Chondrocyte (in vitro differentiated cells): ENCODE measurements at regions not wholly inside any gene's neighbourhood (a gene's known extent, or its start where the extent isn't known, plus 50 kb on each side); places are given as distances from the start of the nearest gene placed in this dataset.

Experiments used
- DNase-seq: peaks from one replicate; pipeline ENCODE4 v3.0.0; 2021; ENCODE audit warnings: mixed read lengths, low spot score
- H3K27ac Mint-ChIP-seq: one replicate; pipeline ENCODE4 v1.8.0; 2021; ENCODE audit warnings: mild to moderate bottlenecking, moderate library complexity, mixed read lengths; ENCODE audit not compliant: unreplicated experiment
- H3K27me3 Mint-ChIP-seq: 2 replicates; pipeline ENCODE4 v1.8.0; 2021; ENCODE audit warnings: low read depth, mixed read lengths
- H3K36me3 Mint-ChIP-seq: 2 replicates; pipeline ENCODE4 v1.8.0; 2021; ENCODE audit warnings: low read depth, mixed read lengths
- H3K4me1 Mint-ChIP-seq: 2 replicates; pipeline ENCODE4 v1.8.0; 2021; ENCODE audit warnings: low read depth, mild to moderate bottlenecking, mixed read lengths
- H3K4me3 Mint-ChIP-seq: one replicate; pipeline ENCODE4 v1.8.0; 2021; ENCODE audit warnings: mild to moderate bottlenecking, moderate library complexity, mixed read lengths; ENCODE audit not compliant: unreplicated experiment
- H3K9me3 Mint-ChIP-seq: 2 replicates; pipeline ENCODE4 v1.8.0; 2021; ENCODE audit warnings: low read depth, mixed read lengths
- CTCF ChIP-seq: fragments of 200-600 bp; sonication (generic); IDR thresholded peaks from 2 replicates; pipeline ENCODE4 v1.5.0; 2021; ENCODE audit warnings: antibody characterized with exemption, mild to moderate bottlenecking, moderate library complexity

- H3K27ac Mint-ChIP-seq: peak overlapping the region; percentile 92
Measured at GRCh38 chr1:8076176-8076575, 50.1 kb upstream of the ERRFI1 start.

More at GRCh38 chr1:8076176-8076575, 50.1 kb upstream of the ERRFI1 start:
- TF ChIP-seq CTCF: no peak
- Mint-ChIP-seq H3K27me3 (no peaks in the 10 kb centered on the region), H3K9me3 (no peaks in the 10 kb centered on the region), H3K4me3 (no peak overlapping the region), H3K36me3 (no peaks in the 10 kb centered on the region), H3K4me1 (peaks cover 72% of the 10 kb centered on the region)
- no peak for DNase-seq
